Osteocyte (in vitro differentiated cells): ENCODE measurements at regions not wholly inside any gene's neighbourhood (a gene's known extent, or its start where the extent isn't known, plus 50 kb on each side); places are given as distances from the start of the nearest gene placed in this dataset.

Experiments used
- DNase-seq: peaks from one replicate; pipeline ENCODE4 v3.0.0; 2021; ENCODE audit warnings: mixed read lengths; ENCODE audit not compliant: unreplicated experiment; ENCODE audit errors: extremely low spot score
- H3K27ac Mint-ChIP-seq: one replicate; pipeline ENCODE4 v1.8.0; 2021; ENCODE audit warnings: mild to moderate bottlenecking, mixed read lengths; ENCODE audit not compliant: unreplicated experiment
- H3K27me3 Mint-ChIP-seq: one replicate; pipeline ENCODE4 v1.8.0; 2021; ENCODE audit warnings: mixed read lengths; ENCODE audit not compliant: unreplicated experiment
- H3K36me3 Mint-ChIP-seq: one replicate; pipeline ENCODE4 v1.8.0; 2021; ENCODE audit warnings: mixed read lengths; ENCODE audit not compliant: unreplicated experiment
- H3K4me1 Mint-ChIP-seq: one replicate; pipeline ENCODE4 v1.8.0; 2021; ENCODE audit warnings: mixed read lengths; ENCODE audit not compliant: unreplicated experiment
- H3K4me3 Mint-ChIP-seq: one replicate; pipeline ENCODE4 v1.8.0; 2021; ENCODE audit warnings: mild to moderate bottlenecking, moderate library complexity, mixed read lengths; ENCODE audit not compliant: unreplicated experiment
- H3K9me3 Mint-ChIP-seq: one replicate; pipeline ENCODE4 v1.8.0; 2021; ENCODE audit warnings: mixed read lengths; ENCODE audit not compliant: unreplicated experiment
- TF ChIP-seq, protein P1 (sequence below): fragments of 200-600 bp; sonication (generic); IDR thresholded peaks from 2 replicates; pipeline ENCODE4 v1.5.0; 2021; ENCODE audit warnings: antibody characterized with exemption, mild to moderate bottlenecking, moderate library complexity

DNA sequence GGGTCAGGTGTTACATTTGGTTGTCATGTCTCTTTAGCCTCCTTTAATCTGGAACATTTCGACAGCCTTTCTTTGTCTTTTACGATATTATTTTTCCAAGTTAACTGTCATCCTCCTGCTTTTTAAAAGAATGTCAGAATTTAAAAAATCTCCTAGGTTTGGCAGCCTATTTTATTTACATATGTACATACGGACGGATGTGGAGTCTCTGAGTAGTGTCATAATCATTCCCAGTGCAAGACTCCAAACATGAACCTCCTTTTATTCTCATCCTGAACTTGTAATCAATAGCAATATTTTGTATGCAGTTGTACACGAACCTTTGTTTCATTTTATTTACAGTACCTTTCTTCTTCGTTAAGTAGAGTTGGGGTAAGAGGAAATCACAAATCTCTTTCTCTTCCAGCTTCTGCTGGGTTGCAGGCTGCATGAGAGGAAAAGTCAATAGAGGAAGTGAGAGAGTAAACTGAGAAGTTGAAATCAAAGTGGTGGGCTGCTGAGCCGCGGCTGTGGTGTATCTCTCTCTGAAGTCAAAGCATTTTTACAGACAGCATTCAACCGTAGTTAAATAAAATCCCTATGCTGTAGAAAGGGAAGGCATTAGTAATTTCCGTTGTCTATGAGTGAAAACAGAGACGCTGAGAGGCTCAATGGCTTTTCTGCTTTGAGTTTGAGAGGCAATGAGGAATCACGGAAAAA lies 53.9 kb upstream of the RPS6KA3 start:
- Mint-ChIP-seq H3K4me1 (no peaks in the 10 kb centered on the region), H3K4me3 (no peak overlapping the region), H3K36me3 (no peaks in the 10 kb centered on the region), H3K27ac (no peak overlapping the region), H3K9me3 (peaks cover 8% of the 10 kb centered on the region), H3K27me3 (no peaks in the 10 kb centered on the region)
- TF ChIP-seq, protein P1, sequence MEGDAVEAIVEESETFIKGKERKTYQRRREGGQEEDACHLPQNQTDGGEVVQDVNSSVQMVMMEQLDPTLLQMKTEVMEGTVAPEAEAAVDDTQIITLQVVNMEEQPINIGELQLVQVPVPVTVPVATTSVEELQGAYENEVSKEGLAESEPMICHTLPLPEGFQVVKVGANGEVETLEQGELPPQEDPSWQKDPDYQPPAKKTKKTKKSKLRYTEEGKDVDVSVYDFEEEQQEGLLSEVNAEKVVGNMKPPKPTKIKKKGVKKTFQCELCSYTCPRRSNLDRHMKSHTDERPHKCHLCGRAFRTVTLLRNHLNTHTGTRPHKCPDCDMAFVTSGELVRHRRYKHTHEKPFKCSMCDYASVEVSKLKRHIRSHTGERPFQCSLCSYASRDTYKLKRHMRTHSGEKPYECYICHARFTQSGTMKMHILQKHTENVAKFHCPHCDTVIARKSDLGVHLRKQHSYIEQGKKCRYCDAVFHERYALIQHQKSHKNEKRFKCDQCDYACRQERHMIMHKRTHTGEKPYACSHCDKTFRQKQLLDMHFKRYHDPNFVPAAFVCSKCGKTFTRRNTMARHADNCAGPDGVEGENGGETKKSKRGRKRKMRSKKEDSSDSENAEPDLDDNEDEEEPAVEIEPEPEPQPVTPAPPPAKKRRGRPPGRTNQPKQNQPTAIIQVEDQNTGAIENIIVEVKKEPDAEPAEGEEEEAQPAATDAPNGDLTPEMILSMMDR = no peak
- DNase-seq = no peak

DNA sequence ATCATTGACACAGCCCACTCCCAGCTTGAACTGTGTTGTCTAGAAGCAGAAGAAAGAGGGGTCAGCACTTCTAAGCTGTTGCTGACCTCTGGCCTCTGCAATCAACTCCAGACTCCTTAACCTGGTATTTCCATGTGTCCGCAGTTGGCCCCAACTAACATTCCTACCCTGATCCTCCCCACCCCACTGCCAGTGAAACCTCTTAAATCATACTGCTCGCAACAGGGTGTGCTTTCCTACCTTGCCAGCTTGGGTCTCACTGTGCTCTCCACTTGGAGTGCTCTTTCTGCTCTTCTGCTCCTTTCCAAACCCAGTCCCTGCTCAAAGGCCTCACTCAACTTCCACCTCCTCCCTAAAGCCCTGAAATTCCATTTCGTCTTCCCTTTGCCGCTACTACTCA lies 52.3 kb upstream of the RPS6KA3 start:
- Mint-ChIP-seq H3K4me3 (no peak overlapping the region), H3K27me3 (no peaks in the 10 kb centered on the region), H3K9me3 (peaks cover 8% of the 10 kb centered on the region), H3K36me3 (no peaks in the 10 kb centered on the region), H3K4me1 (no peaks in the 10 kb centered on the region), H3K27ac (no peak overlapping the region)
- TF ChIP-seq, protein P1 = no peak
- DNase-seq = no peak

DNA sequence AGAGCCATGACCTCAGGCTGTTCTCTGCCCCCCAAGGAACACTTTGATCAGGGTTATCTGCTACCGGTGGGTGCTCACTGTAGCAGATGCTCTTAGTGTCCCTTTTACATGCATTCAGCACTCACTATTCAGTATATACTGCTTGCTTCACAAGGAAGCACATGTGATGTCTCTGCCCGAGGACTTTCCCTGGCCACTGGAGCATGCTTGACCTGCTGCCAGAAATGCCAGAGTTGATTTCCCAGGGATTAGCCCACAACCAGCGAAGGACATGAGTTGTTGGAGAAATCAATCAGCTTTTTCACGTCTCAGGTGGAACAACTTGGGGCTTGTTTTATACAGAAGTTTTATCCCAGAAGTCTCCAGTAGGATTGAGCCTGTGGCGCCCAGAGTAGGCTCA lies 51.2 kb upstream of the RPS6KA3 start:
- DNase-seq = no peak
- H3K4me3 Mint-ChIP-seq = no peak overlapping the region
- no peaks in the 10 kb centered on the region for H3K4me1 Mint-ChIP-seq
- H3K27ac Mint-ChIP-seq = no peak overlapping the region
- H3K9me3 Mint-ChIP-seq = peaks cover 12% of the 10 kb centered on the region
- TF ChIP-seq, protein P1 = no peak
- H3K27me3 Mint-ChIP-seq = no peaks in the 10 kb centered on the region
- H3K36me3 Mint-ChIP-seq = no peaks in the 10 kb centered on the region
